Germinal center (tissue), 1 donor: ENCODE measurements at regions not wholly inside any gene's neighbourhood (a gene's known extent, or its start where the extent isn't known, plus 50 kb on each side); places are given as distances from the start of the nearest gene placed in this dataset.
"Not testable (repeated sequence)": the region's sequence is repeated elsewhere in the genome, so short reads cannot be mapped to it uniquely, and the experiment has no call there.

Experiments used
- DNase-seq: peaks from one replicate; pipeline ENCODE4 v3.0.0; 2012; ENCODE audit warnings: mixed read lengths, low spot score

DNA sequence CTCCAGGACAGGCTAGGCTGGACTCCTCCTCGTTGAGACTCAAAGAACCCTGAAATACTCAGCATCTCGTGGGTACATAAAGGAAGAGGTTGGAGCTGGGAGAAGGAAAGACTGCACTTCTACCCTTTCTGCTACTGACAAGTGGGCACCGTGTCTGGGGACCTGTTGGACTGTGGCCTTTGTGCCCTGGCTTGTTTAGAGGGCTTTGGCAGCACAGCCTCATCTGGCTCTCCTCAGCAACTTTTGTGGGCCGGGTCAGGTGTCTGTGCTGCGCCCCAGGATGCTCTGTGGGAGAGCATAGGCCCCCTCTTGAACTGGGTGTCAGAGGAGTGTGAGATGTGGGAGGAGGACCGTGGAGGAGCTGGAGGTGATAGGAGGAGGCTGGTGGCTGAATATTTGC is 142.4 kb downstream of the FCRL5 start:
- DNase-seq, result no peak

DNA sequence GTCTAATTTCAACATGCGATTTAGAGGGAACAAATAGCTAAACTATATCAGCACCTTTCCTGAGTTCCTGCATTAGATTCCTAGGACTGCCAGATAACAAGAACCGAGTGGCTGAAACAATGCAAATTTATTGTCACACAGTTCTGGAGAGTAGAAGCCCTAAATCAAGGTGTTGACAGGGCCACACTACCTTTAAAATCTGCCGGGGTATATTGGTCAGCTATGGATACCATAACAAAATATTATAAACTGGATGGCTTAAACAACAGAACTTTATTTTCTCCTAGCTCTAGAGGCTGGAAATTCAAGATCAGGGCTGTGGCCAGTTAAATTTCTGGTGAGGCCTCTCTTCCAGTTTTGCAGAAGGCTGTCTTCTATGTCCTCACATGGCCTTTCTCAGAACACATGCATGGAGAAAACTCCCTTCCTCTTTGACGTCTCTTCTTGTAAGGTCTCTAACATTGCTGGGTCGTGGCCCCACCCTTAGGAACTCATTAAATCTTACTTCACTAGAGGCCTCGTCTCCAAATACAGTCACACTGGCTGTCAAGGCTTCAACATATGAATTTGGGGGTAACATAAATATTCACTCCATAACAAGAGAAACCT is 144.3 kb downstream of the FCRL5 start:
- DNase-seq, result no peak

DNA sequence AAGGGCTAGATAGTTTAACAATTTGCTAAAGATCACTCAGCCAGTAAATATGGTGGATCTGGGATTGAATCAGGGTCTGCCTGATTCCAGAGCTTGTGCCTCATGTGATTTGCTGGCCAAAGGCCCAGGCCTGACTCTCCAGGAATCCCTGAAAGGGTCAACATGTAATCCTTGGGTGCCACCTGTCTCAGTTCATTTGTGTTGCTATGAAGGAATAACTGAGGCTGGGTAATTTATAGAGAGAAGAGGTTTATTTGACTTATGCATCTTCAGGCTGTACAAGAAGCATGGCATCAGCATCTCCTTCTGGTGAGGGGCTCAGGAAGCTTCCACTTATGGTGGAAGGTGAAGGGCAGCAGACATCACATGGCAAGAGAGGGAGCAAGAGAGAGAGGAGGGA is 144.9 kb downstream of the FCRL5 start:
- DNase-seq, result no peak

DNA sequence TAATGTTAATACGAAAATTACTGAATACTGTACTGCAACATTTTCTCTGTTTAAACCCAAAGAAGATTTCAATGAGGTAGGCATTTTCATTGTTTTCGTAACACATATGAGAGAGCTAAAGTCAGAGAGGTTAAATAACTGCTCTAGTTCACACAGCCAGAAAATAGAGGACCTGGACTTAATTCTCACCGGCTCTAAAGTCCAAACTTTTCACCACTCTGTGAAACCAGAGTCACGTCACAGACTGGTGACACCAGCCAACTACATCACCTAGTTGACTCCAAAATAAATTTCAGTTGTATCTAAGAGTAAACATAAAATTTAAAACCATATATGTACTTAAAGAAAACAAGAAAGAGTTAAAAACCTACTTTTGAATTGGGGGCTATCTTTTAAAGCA is 146.7 kb downstream of the FCRL5 start:
- DNase-seq, result no peak

DNA sequence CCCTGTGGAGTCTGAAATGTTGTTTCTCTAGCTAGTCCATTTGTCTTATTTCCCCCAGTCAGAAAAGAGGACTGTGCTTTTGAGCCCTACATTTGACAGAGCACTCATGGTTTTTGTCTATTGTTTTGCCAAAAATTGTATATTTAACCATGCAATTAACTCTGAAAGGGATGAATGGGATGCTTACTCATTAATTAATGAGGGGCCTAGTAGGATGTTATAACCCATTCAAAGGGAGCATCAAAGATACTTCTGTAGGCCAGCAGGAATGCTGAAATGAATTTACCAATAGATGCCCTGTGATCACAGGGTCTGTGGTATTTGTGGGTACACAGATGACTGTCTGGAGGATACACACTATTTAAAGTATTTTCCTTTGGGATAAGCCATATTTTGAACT is 147.7 kb downstream of the FCRL5 start:
- DNase-seq, result no peak

DNA sequence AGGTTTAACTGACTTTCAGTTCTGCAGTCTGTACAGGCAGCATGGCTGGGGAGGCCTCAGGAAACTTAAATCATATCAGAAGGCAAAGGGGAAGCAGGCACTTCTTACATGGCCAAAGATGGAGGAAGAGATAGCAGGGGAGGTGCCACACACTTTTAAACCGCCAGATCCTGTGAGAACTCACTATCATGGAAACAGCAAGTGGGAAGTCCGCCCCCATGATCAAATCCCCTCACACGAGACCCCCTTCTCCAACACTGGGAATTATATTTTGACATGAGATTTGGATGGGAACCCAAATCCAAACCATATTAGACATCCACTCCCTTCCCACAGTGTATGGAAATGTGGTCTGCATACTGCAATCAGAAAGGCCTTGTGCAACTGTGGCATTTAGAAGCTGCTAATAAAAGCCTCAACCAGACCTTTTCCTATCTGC is 148.2 kb downstream of the FCRL5 start:
- DNase-seq, result no peak

DNA sequence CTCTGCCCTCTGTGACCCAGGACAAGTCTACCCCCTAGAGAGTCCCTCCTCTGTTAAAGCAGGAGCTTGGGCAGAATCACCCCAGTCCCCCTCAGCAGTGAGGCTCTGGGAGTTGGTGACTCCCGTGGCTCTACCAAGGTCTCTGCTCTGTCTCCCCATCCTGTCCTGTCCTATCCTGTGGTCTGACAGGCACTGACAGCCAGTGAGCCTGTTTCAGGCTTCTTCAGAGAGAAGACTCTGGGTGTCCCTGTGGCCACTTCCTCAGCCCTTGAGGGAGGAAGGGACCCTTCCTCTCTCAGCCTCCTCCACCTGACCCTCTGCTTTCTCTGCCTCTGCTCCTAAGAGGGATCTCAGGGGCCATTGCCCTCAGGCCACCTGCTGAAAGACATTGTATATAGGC is 148.7 kb downstream of the FCRL5 start:
- DNase-seq, result no peak

DNA sequence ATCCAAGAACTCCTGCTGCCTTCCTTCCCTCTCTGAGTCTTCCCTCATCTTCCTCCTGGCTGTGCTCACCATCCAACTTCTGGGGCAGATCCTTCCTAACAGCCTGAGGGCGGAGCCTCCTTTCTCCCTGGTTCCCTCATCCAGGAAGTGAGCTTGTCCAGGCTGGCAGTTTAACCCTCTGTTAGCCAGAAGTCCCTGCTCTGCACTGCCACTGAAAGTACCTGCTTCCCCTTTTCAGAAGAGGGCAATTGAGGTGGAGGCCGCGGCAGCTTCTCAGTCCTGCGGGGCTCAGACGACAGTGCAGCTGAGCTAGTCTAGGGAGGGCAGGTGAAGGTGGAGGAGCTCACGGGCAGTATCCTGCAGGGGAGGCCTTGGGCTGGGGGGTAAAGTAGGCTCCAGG is 149.1 kb downstream of the FCRL5 start:
- peak; percentile 63 for DNase-seq

DNA sequence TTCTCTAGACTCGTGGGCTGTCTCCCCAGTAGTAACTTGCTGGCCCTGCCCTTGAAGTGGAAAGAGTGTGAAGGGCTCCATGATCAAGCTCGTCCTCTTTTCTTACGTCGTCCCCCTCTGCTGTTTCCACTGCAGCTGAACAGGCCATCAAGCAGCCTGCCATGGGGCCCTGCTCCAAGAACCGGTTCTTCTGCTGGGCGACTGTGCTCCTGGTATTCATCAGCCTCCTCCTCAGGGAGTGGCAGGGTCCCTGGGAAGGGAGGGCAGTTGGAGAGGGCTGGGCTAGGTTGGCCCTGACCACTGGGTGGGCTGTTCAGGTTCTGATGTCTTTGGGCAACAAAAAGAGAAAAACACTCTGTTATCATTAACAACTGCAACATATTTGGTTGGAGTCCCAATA is 151.5 kb downstream of the FCRL5 start:
- DNase-seq, result no peak

DNA sequence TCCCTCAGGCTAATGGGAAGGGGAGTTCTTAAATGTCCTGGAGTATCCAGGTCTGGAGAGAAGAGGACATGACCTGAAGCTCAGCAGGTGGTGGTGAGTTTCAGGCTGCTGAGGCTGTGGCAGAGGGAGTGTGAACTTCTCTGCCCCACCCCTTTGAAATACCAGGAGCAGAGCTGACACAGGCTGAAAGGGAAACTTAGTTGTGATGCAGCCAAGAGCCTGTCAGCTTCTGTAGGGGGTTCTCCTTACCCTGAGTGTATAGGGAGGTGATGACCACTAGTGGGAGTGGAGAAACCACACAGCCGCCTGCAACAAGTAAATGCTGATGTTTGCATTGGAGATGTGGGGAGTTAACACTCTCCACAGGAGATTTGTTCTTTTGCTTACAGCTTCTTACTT is 152.3 kb downstream of the FCRL5 start:
- no peak for DNase-seq

DNA sequence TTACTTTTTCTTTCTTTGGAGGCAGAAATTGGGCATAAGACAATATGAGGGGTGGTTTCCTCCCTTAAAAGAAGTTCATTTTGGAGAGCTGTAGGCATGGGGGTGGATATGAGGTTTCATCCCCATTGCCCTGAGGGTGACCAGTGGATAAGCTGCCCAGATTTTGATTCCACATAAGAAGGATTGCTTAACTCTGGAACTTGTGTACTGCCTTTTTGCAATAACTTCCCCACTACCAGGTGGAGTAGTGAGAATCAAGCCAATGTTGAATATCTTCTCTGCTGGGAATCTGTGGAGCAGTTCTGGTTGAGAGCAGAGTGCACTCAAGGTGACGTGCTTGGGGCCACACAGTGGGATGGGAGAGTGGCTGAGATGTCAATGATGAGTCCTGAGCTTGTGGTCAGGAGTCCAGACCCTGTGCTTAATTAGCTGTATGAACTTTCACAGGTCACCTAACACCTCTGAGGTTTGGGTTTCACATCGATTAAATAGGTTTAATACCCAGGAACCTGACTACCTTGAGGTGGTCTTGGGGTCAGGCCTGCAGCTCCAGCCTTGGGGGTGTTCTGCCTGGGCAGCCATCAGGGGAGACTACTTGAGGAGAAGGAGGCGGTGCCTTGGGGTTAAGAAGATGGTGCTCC is 152.9 kb downstream of the FCRL5 start:
- no peak for DNase-seq

DNA sequence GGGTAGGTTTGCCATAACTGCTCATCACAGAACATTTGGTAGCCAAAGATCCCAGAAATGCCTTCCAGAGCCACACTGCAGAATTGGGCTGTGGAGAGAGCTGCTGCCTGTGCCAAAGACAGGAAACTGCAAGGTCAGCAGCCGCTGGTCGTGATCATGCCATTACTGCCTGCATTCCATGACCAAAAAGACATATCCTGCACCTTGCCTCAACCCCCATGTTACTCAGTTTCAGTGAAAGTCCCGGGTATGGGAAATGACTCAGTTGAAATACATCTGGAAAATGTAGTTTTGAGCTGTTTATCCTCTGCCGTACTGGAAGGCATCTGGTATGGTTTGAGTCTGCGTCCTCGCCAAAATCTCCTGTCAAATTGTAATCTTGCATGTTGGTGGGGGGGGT is 161.7 kb downstream of the FCRL5 start:
- no peak for DNase-seq

DNA sequence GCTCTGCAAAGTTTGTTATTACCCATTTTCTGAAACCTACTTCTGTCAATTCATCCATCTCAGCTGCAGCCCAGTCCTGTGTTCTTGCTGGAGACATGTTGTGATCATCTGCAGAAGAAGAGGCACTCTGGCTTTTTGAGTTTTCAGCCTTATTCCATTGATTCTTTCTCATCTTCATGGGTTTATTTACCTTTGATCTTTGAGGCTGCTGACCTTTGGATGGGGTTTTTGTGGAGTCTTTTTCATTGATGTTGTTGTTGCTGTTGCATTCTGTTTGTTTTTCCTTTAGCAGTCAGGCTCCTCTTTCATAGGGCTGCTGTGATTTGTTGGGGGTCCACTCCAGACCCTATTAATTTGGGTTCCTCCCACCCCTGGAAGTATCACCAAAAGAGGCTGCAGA is 164.3 kb downstream of the FCRL5 start:
- no peak for DNase-seq

DNA sequence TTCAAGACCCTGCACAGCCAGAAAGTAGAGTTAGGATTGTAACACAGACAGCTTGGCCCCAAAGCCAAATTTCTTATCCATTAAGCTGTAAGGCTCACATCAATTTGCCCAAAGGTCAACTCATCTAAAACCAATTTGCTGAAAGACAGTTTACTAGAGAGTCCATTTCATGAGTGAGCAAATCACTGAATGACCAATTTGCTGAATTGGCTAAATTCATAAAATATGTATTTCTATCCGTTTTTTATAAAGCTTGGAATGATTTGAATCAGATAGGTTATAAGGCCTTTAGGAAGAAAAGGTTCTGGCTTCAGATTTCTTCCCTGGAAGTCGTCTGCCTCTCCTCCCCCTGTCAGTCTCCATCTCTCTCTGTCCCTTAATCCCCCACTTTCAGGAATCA is 168.1 kb downstream of the FCRL5 start:
- no peak for DNase-seq

DNA sequence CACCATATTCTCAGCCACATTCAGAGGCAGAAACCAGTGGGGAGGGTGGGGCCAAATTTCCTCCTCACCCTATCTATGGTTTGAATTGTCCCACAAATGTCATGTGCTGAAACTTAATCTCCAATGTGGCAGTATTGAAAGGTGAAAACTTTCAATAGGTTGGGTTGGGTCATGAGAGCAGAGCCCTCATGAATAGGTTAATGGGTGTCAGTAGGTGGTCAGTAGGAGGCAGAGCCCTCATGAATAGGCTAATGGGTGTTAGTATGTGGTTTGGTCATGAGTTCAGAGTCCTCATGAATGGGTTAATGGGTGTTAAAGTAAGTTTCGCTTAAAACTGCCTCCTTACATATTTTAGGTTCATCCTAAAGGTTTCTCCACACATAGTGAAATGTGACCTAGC is 170.0 kb downstream of the FCRL5 start:
- no peak for DNase-seq

DNA sequence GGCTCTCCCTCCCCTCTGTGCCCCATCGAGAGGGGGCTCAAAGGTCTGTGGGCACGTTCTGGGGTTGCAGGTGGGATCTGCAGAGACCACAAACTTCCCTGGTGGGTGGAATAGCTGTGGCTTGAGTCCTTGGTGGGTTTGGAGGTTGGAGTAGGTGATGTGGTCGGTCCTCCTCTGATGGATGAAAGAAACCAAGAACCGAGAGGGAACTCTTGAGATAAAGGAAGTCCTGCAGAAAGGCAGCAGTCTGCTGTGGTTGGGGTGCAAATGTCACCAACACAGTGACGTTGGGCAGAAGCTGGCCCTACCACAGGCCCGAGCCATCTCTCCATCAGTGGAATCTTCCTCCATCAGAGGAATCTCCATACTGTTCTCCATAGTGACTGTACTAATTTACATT is 171.8 kb downstream of the FCRL5 start:
- no peak for DNase-seq

DNA sequence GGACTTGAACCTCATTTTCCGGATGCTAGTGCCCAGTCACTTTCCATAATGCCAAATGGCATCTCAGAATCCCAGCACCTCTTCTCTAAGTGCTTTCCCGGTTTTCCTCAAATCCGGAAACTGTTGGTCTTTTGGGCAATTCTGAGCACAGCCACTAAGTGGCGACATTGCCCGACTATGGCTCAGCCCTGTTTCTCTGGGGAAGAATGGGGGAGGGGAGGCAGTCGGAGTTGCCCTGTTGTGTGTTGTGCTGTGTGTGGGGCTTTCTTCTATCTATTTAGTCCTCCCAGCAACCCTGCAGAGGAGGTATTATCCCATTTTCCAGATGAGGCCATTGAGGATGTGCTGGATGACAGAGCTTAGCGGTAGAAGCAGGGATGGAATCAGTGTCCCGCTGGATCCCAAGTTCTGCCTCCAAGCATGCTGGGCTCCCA is 175.0 kb downstream of the FCRL5 start:
- DNase-seq, result not testable (repeated sequence)

DNA sequence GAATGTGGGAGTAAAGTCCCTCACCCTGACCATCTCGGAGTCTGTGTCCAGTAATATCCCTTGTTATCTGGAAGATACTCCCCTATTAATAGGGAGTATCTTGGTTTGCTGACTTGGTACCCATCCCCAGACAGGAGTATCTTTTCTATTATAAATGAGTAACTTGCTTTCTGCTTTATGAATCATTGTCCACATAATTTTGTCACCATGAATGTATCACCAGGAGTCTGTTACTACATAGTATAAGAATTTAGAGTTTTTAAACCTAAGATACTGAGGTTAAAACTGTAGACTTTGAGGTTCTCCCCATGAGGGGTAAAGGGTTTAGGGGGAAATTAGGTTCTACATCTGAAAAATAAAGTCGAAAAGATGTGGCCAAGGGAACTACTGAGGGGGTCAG is 175.6 kb downstream of the FCRL5 start:
- no peak for DNase-seq

DNA sequence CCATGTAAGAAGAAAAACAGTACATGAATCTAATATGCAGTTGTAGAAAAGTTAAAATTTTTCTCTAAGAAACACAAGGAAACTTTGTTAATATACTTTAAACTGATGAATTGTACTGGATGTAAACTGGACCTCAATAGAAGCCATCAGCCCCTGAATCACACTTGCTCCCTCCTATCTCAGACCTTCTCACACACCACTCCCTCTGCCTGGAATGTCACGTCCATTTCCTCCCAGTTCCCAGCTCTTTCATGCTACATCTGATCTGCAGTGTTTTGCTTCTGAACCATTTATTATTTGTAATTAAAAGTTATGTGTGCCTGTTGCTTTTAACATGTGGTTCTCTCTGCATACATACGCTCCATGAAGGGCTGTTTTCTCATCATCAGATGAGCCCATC is 180.0 kb downstream of the FCRL5 start:
- DNase-seq, result not testable (repeated sequence)

DNA sequence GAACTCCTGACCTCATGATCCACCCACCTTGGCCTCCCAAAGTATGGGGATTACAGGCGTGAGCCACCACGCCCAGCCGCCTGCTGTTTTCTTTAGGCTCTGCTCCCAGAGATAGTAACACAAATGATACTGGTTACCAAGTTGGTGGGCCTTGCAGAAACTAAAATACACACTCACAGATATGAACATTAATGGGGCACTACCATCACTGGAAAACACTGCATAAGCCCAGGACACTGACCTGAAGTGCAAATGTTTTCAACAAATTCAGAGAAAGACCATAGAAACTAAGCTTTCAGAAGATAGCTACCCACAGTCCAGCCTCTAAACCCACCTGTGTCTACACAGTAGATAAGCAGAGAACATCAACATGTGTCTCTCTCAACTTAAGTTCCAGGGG is 180.5 kb downstream of the FCRL5 start:
- DNase-seq, result no peak

DNA sequence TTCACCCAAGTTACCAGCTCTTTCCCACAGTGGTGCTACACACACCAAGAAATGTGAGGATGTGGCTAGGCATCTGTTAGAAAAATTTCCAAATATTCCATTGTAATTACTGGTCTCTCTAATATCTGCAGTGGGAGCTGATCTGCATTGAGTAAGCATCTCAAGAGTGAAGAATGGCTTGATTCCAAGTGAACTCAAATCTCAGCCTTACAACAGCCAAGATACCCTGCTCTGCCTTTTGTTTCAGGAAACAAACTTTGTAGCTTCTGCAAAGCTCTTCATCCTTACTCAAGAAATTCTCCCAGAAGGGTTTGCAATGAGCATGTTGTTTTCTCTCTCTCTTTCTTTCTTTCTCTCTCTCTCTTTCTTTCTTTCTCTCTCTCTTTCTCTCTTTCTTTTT is 181.1 kb downstream of the FCRL5 start:
- no peak for DNase-seq

DNA sequence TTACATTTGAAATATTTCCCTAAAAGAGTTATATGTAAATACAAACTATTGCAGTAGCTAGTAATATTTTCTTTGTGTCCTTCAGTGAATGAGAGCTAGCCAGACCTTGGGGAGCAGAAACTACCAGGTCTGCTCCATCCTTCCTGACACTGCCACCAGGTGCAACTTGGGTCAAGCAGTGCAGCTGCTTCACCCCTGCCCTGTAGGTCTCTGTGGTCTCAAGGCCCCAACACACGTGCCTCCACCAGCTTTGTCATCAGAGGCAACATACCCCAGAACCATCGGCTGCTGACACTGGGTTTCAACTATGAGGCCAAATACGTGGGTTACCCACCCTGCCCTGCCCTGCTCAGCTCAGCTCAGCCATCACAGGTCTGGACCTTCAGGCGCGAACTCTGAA is 181.6 kb downstream of the FCRL5 start:
- no peak for DNase-seq

DNA sequence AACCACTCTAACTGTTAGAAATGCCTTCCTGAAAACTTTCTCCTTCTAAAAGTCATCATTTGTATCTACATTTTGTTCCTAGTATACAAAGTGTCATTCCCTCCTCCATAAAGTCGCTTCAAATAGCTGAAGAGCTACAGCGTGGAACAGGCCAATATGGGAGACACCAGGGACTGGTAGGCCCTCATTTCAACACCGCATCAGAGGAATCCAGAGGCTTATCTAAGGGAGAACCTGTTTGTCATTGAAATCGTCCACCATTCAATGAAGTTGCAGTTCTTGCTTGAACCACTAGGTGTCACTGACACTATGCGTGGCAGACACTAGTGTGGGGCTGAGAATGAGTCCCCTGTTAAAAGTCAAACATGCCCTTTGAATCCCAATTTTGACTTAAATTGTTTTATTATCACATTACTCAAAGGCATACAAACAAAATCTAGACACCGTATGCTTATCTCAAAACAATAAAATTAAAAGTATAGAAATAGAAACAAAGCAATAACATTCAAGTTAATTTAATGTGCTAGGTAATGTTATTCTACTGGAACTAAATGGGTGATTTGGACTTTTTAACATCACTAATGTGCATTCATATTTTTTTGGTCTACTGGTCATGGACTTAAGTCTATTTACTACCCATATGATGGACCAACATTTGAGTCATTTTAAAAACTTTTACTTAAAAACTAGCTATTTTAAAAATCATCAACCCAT is 182.3 kb downstream of the FCRL5 start:
- peak; percentile 41 for DNase-seq

DNA sequence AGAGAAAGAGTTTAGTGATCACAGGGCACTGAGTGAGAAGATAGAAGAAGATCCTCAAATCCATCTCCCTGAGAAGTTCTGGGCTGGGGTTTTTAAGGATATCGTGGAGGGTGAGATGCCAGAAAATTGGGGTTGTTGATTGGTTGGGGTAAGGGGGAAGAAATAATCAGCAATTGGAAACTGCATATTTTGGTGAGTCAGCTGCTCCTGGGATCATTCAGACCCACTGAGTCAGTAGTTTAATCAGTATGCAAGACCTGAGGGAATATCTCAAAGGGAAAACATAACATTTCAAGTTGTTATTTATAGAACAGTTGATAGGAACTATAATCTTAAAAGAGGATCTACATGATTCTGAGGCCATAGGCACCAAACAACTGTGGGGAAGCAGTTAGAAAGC is 183.4 kb downstream of the FCRL5 start:
- DNase-seq, result not testable (repeated sequence)
